Panc1 (cell line): ENCODE measurements at regions not wholly inside any gene's neighbourhood (a gene's known extent, or its start where the extent isn't known, plus 50 kb on each side); places are given as distances from the start of the nearest gene placed in this dataset.

Experiments used
- POLR2AphosphoS5 ChIP-seq: IDR thresholded peaks from 2 replicates; pipeline ENCODE4 v1.6.1; 2012; ENCODE audit warnings: mild to moderate bottlenecking, low read depth, low read length, moderate library complexity
- SIN3A ChIP-seq: IDR thresholded peaks from 2 replicates; pipeline ENCODE4 v1.6.1; 2012; ENCODE audit warnings: low read depth, mild to moderate bottlenecking, low read length, moderate library complexity, borderline replicate concordance; ENCODE audit not compliant: insufficient read depth
- TCF7L2 ChIP-seq: IDR thresholded peaks from 2 replicates; pipeline ENCODE4 v1.6.1; 2011; ENCODE audit warnings: mild to moderate bottlenecking, low read depth, low read length, inconsistent platforms
- TF ChIP-seq, protein P1 (sequence below): fragments of 450-650 bp; IDR thresholded peaks from 2 replicates; pipeline ENCODE4 v1.5.1; 2017; ENCODE audit warnings: mild to moderate bottlenecking
- TF ChIP-seq, protein P2 (sequence below), 2 experiments: IDR thresholded peaks; 2 replicates each; pipeline ENCODE4 v1.6.1; 2011 to 2012; ENCODE audit warnings: low read depth in 2 of 2, control low read depth in 1 of 2, low read length in 1 of 2, mild to moderate bottlenecking in 1 of 2, moderate library complexity in 1 of 2; ENCODE audit not compliant: insufficient read depth in 1 of 2

DNA sequence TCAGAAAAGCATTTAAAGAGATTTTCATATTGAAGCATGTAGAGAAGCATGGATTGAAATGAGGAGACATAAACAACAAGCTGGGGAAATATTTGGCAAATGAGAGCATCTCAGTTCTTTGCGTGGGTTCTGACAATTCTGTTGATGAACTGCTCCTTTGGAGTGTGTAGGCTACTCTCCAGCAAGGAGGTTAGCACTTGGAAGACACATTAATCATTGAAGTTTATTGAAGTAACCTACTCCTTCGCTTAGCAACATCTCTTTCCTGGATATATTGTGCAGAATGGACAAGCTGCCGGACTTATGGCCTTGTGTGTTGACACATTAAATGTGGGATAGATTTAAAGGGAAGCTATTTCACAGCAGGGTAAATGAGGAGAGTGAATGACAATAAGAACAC lies 354.5 kb upstream of the VWC2 start:
- TF ChIP-seq, protein P1, sequence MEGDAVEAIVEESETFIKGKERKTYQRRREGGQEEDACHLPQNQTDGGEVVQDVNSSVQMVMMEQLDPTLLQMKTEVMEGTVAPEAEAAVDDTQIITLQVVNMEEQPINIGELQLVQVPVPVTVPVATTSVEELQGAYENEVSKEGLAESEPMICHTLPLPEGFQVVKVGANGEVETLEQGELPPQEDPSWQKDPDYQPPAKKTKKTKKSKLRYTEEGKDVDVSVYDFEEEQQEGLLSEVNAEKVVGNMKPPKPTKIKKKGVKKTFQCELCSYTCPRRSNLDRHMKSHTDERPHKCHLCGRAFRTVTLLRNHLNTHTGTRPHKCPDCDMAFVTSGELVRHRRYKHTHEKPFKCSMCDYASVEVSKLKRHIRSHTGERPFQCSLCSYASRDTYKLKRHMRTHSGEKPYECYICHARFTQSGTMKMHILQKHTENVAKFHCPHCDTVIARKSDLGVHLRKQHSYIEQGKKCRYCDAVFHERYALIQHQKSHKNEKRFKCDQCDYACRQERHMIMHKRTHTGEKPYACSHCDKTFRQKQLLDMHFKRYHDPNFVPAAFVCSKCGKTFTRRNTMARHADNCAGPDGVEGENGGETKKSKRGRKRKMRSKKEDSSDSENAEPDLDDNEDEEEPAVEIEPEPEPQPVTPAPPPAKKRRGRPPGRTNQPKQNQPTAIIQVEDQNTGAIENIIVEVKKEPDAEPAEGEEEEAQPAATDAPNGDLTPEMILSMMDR = no peak
- TF ChIP-seq SIN3A (no peak), POLR2AphosphoS5 (no peak), TCF7L2 (no peak)
- TF ChIP-seq, protein P2, sequence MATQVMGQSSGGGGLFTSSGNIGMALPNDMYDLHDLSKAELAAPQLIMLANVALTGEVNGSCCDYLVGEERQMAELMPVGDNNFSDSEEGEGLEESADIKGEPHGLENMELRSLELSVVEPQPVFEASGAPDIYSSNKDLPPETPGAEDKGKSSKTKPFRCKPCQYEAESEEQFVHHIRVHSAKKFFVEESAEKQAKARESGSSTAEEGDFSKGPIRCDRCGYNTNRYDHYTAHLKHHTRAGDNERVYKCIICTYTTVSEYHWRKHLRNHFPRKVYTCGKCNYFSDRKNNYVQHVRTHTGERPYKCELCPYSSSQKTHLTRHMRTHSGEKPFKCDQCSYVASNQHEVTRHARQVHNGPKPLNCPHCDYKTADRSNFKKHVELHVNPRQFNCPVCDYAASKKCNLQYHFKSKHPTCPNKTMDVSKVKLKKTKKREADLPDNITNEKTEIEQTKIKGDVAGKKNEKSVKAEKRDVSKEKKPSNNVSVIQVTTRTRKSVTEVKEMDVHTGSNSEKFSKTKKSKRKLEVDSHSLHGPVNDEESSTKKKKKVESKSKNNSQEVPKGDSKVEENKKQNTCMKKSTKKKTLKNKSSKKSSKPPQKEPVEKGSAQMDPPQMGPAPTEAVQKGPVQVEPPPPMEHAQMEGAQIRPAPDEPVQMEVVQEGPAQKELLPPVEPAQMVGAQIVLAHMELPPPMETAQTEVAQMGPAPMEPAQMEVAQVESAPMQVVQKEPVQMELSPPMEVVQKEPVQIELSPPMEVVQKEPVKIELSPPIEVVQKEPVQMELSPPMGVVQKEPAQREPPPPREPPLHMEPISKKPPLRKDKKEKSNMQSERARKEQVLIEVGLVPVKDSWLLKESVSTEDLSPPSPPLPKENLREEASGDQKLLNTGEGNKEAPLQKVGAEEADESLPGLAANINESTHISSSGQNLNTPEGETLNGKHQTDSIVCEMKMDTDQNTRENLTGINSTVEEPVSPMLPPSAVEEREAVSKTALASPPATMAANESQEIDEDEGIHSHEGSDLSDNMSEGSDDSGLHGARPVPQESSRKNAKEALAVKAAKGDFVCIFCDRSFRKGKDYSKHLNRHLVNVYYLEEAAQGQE (IDR thresholded peaks at IDR 0.05; ENCODE audit: insufficient read depth in 1 of 2, low read depth in 2 of 2, low read length in 1 of 2) = no peak
